CD14-positive monocyte (primary cell): ENCODE measurements at regions not wholly inside any gene's neighbourhood (a gene's known extent, or its start where the extent isn't known, plus 50 kb on each side); places are given as distances from the start of the nearest gene placed in this dataset.

Experiments
- DNase-seq, 3 donors: peaks; one replicate each; pipeline ENCODE4 v3.0.0-alpha.2; 2011 to 2022
- H2AFZ ChIP-seq: 2 replicates; pipeline ENCODE4 v1.6.0; 2012; ENCODE audit warnings: mild to moderate bottlenecking, low read depth, low read length, inconsistent platforms; ENCODE audit not compliant: insufficient read depth, poor library complexity, severe bottlenecking
- H3K27ac ChIP-seq, 2 donors: 1 replicate in 1 of 2; 2 replicates in 1 of 2; pipeline ENCODE4 v1.5.1; 2012 to 2013; ENCODE audit warnings: low read length in 2 of 2, control low read depth in 1 of 2, inconsistent platforms in 1 of 2, low read depth in 1 of 2, mild to moderate bottlenecking in 1 of 2
- H3K27me3 ChIP-seq, 2 donors: one replicate each; pipeline versions ENCODE4 v1.6.0 to v1.6.1; 2011 to 2013; ENCODE audit warnings: low read length in 2 of 2; ENCODE audit not compliant: control insufficient read depth in 2 of 2, insufficient read depth in 2 of 2
- H3K36me3 ChIP-seq, 2 donors: replicated peaks in 1 of 2; 1 replicate in 1 of 2; 2 replicates in 1 of 2; pipeline versions ENCODE4 v1.5.1 to v1.6.1; 2012 to 2013; ENCODE audit warnings: low read length in 2 of 2, control low read depth in 1 of 2, inconsistent platforms in 1 of 2, mild to moderate bottlenecking in 1 of 2; ENCODE audit not compliant: insufficient read depth in 2 of 2, control insufficient read depth in 1 of 2
- H3K4me1 ChIP-seq, 2 donors: 1 replicate in 1 of 2; 2 replicates in 1 of 2; pipeline versions ENCODE4 v1.5.1 to v1.6.1; 2012 to 2013; ENCODE audit warnings: low read length in 2 of 2, control low read depth in 1 of 2, inconsistent platforms in 1 of 2, mild to moderate bottlenecking in 1 of 2, moderate library complexity in 1 of 2; ENCODE audit not compliant: insufficient read depth in 2 of 2, control insufficient read depth in 1 of 2
- H3K4me2 ChIP-seq: replicated peaks from 2 replicates; pipeline ENCODE3; 2012; ENCODE audit warnings: low read length, moderate library complexity, mild to moderate bottlenecking; ENCODE audit not compliant: poor library complexity, severe bottlenecking; ENCODE audit errors: extremely low read depth
- H3K4me3 ChIP-seq, 3 experiments: fragments of 200-600 bp in 1 of 3; sonication (generic) in 1 of 3; replicated peaks in 1 of 3; 1 replicate in 2 of 3; 2 replicates in 1 of 3; pipeline ENCODE4 v1.5.1; 2011 to 2013; ENCODE audit warnings: low read length in 3 of 3, mild to moderate bottlenecking in 3 of 3, control low read depth in 2 of 3, low read depth in 2 of 3, inconsistent platforms in 1 of 3, moderate library complexity in 1 of 3
- H3K79me2 ChIP-seq: 2 replicates; pipeline ENCODE4 v1.6.0; 2012; ENCODE audit warnings: mild to moderate bottlenecking, control low read depth, inconsistent platforms, low read length, moderate library complexity; ENCODE audit not compliant: insufficient read depth
- H3K9ac ChIP-seq: 2 replicates; pipeline ENCODE4 v1.6.0; 2017; ENCODE audit warnings: low read length, mild to moderate bottlenecking; ENCODE audit not compliant: insufficient read depth, poor library complexity, severe bottlenecking
- H3K9me3 ChIP-seq, 2 donors: replicated peaks in 1 of 2; 1 replicate in 1 of 2; 2 replicates in 1 of 2; pipeline versions ENCODE4 v1.5.1 to v1.6.1; 2012 to 2013; ENCODE audit warnings: low read length in 2 of 2, control low read depth in 1 of 2; ENCODE audit not compliant: control insufficient read depth in 1 of 2, insufficient read depth in 1 of 2
- H4K20me1 ChIP-seq: 2 replicates; pipeline ENCODE4 v1.6.0; 2012; ENCODE audit warnings: mild to moderate bottlenecking, low read length, control low read depth, moderate library complexity; ENCODE audit not compliant: insufficient read depth
- H3K27ac Mint-ChIP-seq, 7 donors: one replicate each; pipeline ENCODE4 v1.8.0; 2020; ENCODE audit warnings: mild to moderate bottlenecking in 7 of 7, mixed read lengths in 7 of 7, moderate library complexity in 6 of 7, inconsistent platforms in 2 of 7
- H3K27me3 Mint-ChIP-seq, 3 donors: one replicate each; pipeline ENCODE4 v1.8.0; 2021 to 2022; ENCODE audit warnings: low read depth in 3 of 3, mild to moderate bottlenecking in 3 of 3, mixed read lengths in 3 of 3, moderate library complexity in 3 of 3, inconsistent platforms in 1 of 3
- H3K36me3 Mint-ChIP-seq, 2 donors: one replicate each; pipeline ENCODE4 v1.8.0; 2020; ENCODE audit warnings: mixed read lengths in 2 of 2, inconsistent platforms in 1 of 2, mild to moderate bottlenecking in 1 of 2
- H3K4me1 Mint-ChIP-seq: one replicate; pipeline ENCODE4 v1.8.0; 2020; ENCODE audit warnings: mild to moderate bottlenecking, mixed read lengths
- H3K4me3 Mint-ChIP-seq, 2 donors: one replicate each; pipeline ENCODE4 v1.8.0; 2020; ENCODE audit warnings: mild to moderate bottlenecking in 2 of 2, mixed read lengths in 2 of 2, moderate library complexity in 1 of 2
- H3K9me3 Mint-ChIP-seq, 7 donors: one replicate each; pipeline ENCODE4 v1.8.0; 2020 to 2022; ENCODE audit warnings: mixed read lengths in 7 of 7, mild to moderate bottlenecking in 6 of 7, moderate library complexity in 6 of 7, inconsistent platforms in 2 of 7
- CTCF ChIP-seq: fragments of 200-600 bp; IDR thresholded peaks from one replicate; pipeline ENCODE4 v1.8.0; 2022; ENCODE audit warnings: antibody characterized with exemption, mild to moderate bottlenecking
- WGBS: methylation state at CpG from one replicate; pipeline ENCODE4 v1.1.5; 2013; ENCODE audit warnings: missing lambda C conversion rate; ENCODE audit not compliant: insufficient coverage; 5-methylcytosine and 5-hydroxymethylcytosine counted together
- intact Hi-C, 2 donors: fragments of 100-400 bp; cut with micrococcal nuclease; formaldehyde crosslinking; loops; one replicate each; pipeline versions ENCODE4 v1.15.0 to v1.15.1; 2023

- intact Hi-C loops: no loop called here
- Mint-ChIP-seq H3K27me3 (no peaks in the 10 kb centered on the region), H3K9me3 (peaks cover 0 to 4% (median 1%) of the 10 kb centered on the region in 7 donors), H3K27ac (no peak overlapping the region), H3K4me1 (no peaks in the 10 kb centered on the region), H3K4me3 (no peak overlapping the region), H3K36me3 (no peaks in the 10 kb centered on the region)
- H3K4me1 ChIP-seq: no peaks in the 10 kb centered on the region
- H3K9ac ChIP-seq: no peak overlapping the region
- 90% methylated on average over 2 of the region's 4 CpGs for WGBS
- DNase-seq: no peak
- no peaks in the 10 kb centered on the region for H3K36me3 ChIP-seq
- H3K4me2 ChIP-seq: no peak overlapping the region
- no peak overlapping the region for H2AFZ ChIP-seq
- H3K27me3 ChIP-seq: no peaks in the 10 kb centered on the region
- H4K20me1 ChIP-seq: no peaks in the 10 kb centered on the region
- no peak for TF ChIP-seq CTCF
- H3K4me3 ChIP-seq: no peak overlapping the region
- no peaks in the 10 kb centered on the region for H3K79me2 ChIP-seq
- no peak overlapping the region for H3K27ac ChIP-seq
- no peaks in the 10 kb centered on the region for H3K9me3 ChIP-seq
These were observed 184.8 kb downstream of the NR4A2 start for GRCh38 chr2:156147594-156148330.

- no peak overlapping the region for H3K4me3 ChIP-seq
- no peak for DNase-seq
- H3K9me3 ChIP-seq: no peaks in the 10 kb centered on the region
- H4K20me1 ChIP-seq: no peaks in the 10 kb centered on the region
- Mint-ChIP-seq H3K27me3 (no peaks in the 10 kb centered on the region), H3K4me3 (no peak overlapping the region), H3K27ac (no peak overlapping the region), H3K36me3 (no peaks in the 10 kb centered on the region), H3K9me3 (peaks cover 0 to 4% (median 3%) of the 10 kb centered on the region in 7 donors), H3K4me1 (no peaks in the 10 kb centered on the region)
- no peak overlapping the region for H3K4me2 ChIP-seq
- H3K36me3 ChIP-seq: no peaks in the 10 kb centered on the region
- H3K9ac ChIP-seq: no peak overlapping the region
- WGBS: 94% methylated on average over 2 of the region's 3 CpGs
- H3K27me3 ChIP-seq: no peaks in the 10 kb centered on the region
- TF ChIP-seq CTCF: no peak
- no peaks in the 10 kb centered on the region for H3K79me2 ChIP-seq
- intact Hi-C loops: no loop called here
- H2AFZ ChIP-seq: no peak overlapping the region
- H3K27ac ChIP-seq: no peak overlapping the region
- H3K4me1 ChIP-seq: no peaks in the 10 kb centered on the region
These were observed 186.5 kb downstream of the NR4A2 start for GRCh38 chr2:156145976-156146375.
